ENCODE measurements at regions not wholly inside any gene's neighbourhood (a gene's known extent, or its start where the extent isn't known, plus 50 kb on each side); places are given as distances from the start of the nearest gene placed in this dataset.
A peak's percentile ranks its signal among the peaks of the same experiment; 100 is the strongest.
"Not testable (repeated sequence)": the region's sequence is repeated elsewhere in the genome, so short reads cannot be mapped to it uniquely, and the experiment has no call there.

GRCh38 chr17:53631486-53631885 lies 191.2 kb upstream of the KIF2B start:
- DNase-seq: no peak

- DNase-seq: no peak
Observed at GRCh38 chr17:53630638-53631037, 192.1 kb upstream of the KIF2B start.

GRCh38 chr17:53630115-53630514 lies 192.6 kb upstream of the KIF2B start:
- DNase-seq: no peak

- no peak for DNase-seq
Observed at GRCh38 chr17:53629188-53629587, 193.5 kb upstream of the KIF2B start.

- no peak for DNase-seq
Observed at GRCh38 chr17:53628011-53628410, 194.7 kb upstream of the KIF2B start.

- no peak for DNase-seq
Observed at GRCh38 chr17:53627511-53627910, 195.2 kb upstream of the KIF2B start.

- no peak for DNase-seq
Observed at GRCh38 chr17:53626286-53626685, 196.4 kb upstream of the KIF2B start.

- DNase-seq: no peak
Observed at GRCh38 chr17:53619025-53619424, 203.7 kb upstream of the KIF2B start.

- DNase-seq: not testable (repeated sequence)
Observed at GRCh38 chr17:53608208-53608607, 214.5 kb upstream of the KIF2B start.

GRCh38 chr17:53607475-53607874 lies 215.3 kb upstream of the KIF2B start:
- DNase-seq: no peak

GRCh38 chr17:53588317-53588716 lies 234.4 kb upstream of the KIF2B start:
- no peak for DNase-seq

GRCh38 chr17:53574038-53574437 lies 248.7 kb upstream of the KIF2B start:
- DNase-seq: no peak

GRCh38 chr17:53571342-53571741 lies 251.4 kb upstream of the KIF2B start:
- no peak for DNase-seq

- no peak for DNase-seq
Observed at GRCh38 chr17:53570731-53571130, 252.0 kb upstream of the KIF2B start.

- no peak for DNase-seq
Observed at GRCh38 chr17:53560953-53561352, 261.8 kb upstream of the KIF2B start.

- DNase-seq: no peak
Observed at GRCh38 chr17:53548252-53548651, 274.5 kb upstream of the KIF2B start.

- no peak for DNase-seq
Observed at GRCh38 chr17:53543472-53543871, 279.3 kb upstream of the KIF2B start.

- DNase-seq: no peak
Observed at GRCh38 chr17:53538129-53538617, 284.6 kb upstream of the KIF2B start.

- DNase-seq: no peak
Observed at GRCh38 chr17:53527473-53527872, 295.3 kb upstream of the KIF2B start.

GRCh38 chr17:53525590-53525989 lies 297.1 kb upstream of the KIF2B start:
- DNase-seq: peak; percentile 23

- no peak for DNase-seq
Observed at GRCh38 chr17:53516636-53517035, 306.1 kb upstream of the KIF2B start.

GRCh38 chr17:53499277-53499676 lies 323.4 kb upstream of the KIF2B start:
- DNase-seq: no peak

- DNase-seq: no peak
Observed at GRCh38 chr17:53496356-53496755, 326.4 kb upstream of the KIF2B start.

GRCh38 chr17:53492532-53492931 lies 330.2 kb upstream of the KIF2B start:
- DNase-seq: no peak

- no peak for DNase-seq
Observed at GRCh38 chr17:53490447-53490968, 332.2 kb upstream of the KIF2B start.

- DNase-seq: no peak
Observed at GRCh38 chr17:53483704-53484103, 339.0 kb upstream of the KIF2B start.

Data from RPMI8226 (cell line).